ENCODE measurements at regions not wholly inside any gene's neighbourhood (a gene's known extent, or its start where the extent isn't known, plus 50 kb on each side); places are given as distances from the start of the nearest gene placed in this dataset.
A peak's percentile ranks its signal among the peaks of the same experiment; 100 is the strongest.
"Not testable (repeated sequence)": the region's sequence is repeated elsewhere in the genome, so short reads cannot be mapped to it uniquely, and the experiment has no call there.

DNA sequence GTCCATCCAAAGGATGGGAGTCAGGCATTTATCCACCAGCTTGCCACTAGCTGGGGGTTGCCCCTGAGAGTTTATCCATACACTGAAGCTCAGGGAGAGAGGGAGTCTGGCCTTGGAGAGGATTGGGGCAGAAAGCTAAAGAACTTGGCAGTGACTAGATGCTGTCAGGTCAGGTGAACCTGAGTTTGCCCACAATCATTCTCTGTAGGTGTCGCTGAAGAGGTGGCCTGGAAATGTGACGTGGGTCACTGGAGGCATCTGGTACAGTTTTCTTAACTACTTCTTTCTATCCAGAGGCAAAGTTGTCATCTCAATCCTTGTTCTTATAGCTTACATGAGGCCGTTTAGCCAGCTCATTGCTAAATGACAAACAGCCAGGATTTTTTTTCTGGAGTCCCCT is 298.0 kb upstream of the CTNNB1 start:
- DNase-seq (ENCODE audit: low spot score): no peak

DNA sequence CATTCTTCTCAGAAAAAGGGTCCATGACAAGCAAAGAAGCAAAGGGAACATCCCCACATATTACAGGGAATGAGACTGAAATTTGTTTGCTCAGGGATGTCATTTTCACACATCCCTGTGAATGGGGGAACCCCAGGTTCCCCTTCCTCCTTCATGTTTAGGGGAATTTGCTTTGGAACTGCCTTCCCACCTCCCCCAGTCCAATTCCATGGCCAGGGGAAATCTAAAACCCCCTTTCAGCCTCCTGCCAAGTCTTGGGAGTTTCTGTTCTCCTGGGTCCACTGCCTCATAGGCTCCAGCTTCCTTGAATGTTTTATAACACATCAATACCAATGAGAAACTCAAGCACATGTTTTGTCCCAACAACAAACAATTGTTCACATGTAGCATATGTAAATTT is 297.5 kb upstream of the CTNNB1 start:
- no peak for DNase-seq (ENCODE audit: low spot score)

DNA sequence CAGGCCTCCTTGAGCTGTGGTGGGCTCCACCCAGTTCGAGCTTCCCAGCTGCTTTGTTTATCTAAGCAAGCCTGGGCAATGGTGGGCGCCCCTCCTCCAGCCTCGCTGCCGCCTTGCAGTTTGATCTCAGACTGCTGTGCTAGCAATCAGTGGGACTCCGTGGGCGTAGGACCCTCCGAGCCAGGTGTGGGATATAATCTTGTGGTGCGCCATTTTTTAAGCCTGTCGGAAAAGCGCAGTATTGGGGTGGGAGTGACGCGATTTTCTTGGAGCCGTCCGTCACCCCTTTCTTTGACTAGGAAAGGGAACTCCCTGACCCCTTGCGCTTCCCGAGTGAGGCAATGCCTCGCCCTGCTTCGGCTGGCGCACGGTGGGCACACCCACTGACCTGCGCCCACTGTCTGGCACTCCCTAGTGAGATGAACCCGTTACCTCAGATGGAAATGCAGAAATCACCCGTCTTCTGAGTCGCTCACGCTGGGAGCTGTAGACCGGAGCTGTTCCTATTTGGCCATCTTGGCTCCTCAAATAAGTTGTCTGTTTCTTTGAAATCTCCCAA is 291.3 kb upstream of the CTNNB1 start:
- DNase-seq (ENCODE audit: low spot score): not testable (repeated sequence)

DNA sequence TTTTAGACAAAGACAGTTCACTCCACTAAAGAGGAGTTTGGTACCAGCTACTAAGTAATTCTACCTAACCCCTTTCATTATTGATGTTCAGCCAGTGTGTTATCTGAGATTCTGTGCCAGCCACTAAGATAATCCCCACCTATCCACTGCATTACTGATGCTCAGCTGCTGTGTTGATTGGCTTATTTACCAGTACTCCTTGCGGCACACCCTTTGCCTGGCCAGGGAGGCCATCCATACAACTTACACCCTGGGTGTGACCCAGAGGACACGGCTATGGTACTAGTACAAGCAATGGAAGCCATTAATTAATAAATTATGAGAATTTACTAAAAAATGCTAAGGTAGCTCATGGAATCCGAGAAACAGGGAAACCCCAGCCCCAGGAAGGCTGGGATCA is 290.7 kb upstream of the CTNNB1 start:
- no peak for DNase-seq (ENCODE audit: low spot score)

DNA sequence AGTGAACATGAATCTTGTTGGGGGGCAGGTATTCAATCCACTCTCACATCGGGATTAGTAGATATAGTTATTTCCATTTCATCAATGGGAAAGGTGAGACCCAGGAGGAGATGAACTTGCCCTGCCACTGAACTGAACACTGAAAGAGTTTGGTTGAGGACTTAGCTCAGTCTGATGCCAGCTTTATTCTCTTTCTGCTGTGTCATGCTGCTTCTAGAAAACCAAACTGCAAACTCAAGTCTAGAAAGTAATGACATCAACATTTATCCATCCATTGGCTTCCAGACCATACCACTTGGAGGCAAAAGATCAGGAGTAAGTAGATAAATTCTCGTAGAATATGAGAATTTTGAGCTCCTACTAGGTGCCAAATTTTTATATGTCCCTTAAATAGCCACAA is 288.0 kb upstream of the CTNNB1 start:
- DNase-seq (ENCODE audit: low spot score): no peak

DNA sequence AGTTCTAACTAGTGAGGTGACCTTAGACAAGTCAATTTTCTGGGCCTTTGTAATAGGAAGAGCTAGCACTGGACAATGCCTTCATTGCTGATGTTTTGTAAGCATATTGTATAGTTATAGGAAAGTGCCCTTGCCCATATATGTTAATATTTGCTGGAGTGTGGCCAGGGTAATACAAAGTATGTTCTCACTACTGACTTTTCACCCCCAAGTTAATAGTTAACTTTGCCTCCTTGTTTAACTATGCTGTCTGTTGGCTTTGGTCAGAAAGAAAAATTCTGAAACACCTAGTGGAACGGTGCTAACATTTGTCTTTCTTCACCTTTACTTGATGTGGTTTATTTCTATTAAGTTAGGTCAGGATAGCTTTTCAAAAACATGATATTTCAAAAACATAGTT is 287.4 kb upstream of the CTNNB1 start:
- no peak for DNase-seq (ENCODE audit: low spot score)

DNA sequence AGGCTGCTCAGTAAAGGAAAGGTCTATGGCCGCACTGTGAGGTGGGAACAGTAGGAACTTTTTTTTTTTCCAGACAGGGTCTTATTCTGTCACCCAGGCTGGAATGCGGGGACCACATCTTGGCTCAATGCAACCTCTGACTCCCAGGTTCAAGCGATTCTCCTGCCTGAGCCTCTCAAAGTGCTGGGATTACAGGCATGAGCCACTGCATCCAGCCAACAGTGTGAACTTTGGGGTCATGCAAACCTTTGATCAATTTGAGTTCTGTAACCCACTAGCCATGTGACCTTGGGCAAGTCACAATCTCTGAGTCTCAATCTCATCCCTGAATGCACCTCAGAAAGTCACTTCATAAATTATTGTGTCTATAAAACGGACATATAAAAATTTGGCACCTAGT is 286.8 kb upstream of the CTNNB1 start:
- no peak for DNase-seq (ENCODE audit: low spot score)

DNA sequence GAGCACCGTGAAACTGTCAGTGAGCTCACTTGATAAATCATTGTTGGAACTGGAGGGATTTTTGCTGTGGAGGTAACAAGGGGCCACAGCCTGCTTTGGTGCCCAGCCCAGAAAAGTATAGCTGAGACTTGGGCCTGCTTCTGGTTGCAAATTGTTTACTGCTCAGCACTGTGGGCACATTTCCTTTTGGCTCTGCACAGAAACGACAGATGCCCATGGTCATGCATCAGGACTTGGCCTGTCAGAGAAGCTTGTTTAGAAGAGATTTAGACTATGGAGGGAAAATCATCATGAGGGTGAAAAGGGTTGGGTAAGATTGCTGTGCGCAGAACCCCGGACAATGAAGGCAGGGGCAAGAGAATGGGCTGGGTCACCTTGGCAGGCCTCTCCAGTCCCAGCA is 286.1 kb upstream of the CTNNB1 start:
- DNase-seq (ENCODE audit: low spot score): no peak

DNA sequence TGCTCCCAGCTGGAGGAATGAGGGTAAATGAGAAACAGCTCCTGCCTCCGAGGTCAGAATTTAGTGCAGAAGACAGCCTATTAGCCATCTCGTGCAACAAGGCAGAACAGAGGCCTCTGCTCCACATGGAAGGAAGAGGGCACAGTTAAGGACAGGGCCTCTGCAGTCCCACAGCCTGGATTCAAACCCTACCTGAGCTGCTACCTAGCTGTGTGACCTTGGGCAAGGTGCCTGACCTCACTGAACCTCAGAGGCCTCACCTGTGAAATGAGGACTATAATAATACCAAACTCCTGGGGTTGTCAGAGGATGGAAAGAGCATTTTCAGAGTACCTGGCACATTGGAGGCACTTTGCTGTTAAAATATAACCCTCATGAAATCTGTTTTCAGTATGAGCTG is 285.7 kb upstream of the CTNNB1 start:
- DNase-seq (ENCODE audit: low spot score): no peak

DNA sequence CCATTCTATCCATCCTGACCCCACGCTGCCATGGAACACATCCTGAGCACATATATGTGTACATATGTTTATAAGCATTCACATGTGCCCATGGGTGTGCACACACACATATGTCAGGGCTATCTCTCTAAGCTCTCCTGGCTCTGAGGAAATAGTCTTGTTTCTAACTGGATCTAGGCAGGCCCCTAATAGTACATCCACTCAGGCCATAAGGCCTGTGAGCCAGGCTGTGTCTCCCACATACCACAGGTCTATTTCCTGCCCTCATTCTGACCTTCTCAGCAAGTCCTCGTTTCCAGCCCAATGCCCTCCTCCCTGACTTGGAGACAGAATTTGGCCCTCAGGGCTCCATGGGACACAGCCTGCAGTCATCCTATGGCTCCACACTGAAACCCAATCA is 284.8 kb upstream of the CTNNB1 start:
- DNase-seq (ENCODE audit: low spot score): no peak

DNA sequence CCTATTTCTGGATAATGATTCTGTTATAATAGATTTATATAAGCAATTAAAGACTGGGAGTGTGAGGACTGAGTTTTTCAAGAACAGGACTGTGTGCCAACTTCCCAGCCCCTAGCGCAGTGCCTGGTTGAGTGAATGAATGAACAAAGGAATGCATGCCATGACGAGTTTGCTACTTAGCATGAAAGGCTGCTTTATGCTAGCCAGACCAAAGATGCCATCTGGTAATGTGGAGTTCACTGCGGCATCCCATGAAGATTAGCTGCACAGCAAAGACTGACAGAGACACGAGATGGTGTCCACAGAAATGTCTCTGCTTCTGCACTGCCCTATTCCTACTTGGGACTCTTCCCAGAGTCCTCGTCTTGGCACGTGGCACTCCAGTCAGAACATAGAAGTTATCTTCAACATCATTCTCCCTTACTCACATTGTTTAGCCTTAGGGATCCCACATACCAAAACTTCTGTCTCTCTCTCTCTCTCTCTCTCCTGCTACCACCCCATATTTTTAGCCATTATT is 283.9 kb upstream of the CTNNB1 start:
- DNase-seq (ENCODE audit: low spot score): no peak

DNA sequence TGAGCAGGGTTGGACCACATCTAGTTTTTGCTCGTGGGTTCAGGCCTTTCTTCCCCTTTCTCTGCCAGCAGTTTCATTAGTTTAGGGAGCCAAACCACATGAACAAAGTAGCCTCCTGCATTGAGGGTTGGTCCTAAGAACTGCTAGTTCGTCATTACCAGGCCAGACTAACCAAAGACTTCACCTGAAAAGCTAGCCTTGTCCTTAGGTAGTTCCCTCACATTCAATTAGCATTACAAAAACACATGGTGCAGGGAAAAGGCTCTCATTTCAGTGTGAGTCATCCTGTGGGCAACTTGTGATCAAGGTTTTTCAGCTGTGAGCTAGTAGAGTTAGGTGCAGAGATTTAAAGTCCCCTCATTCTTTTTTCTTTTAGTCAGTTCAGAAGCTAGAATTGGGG is 279.3 kb upstream of the CTNNB1 start:
- DNase-seq (ENCODE audit: low spot score): no peak

DNA sequence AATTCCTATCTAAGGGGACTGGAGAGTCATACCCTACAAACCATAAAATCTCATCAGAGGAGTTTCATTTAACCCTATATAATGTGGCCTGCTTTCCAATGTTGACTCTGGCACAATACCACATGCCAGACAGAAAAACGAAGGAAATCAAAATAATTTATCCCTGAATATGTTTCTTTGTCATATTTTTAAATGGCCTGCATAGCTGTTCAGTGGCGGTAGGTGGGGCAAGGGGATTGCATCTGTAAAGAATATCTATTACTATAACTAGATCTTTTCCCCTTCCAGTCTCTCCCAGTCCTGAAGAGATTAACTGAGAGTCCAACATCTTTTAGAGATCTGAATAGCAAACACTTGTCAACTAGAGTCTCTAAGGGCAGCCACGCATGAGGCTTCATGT is 278.1 kb upstream of the CTNNB1 start:
- no peak for DNase-seq (ENCODE audit: low spot score)

DNA sequence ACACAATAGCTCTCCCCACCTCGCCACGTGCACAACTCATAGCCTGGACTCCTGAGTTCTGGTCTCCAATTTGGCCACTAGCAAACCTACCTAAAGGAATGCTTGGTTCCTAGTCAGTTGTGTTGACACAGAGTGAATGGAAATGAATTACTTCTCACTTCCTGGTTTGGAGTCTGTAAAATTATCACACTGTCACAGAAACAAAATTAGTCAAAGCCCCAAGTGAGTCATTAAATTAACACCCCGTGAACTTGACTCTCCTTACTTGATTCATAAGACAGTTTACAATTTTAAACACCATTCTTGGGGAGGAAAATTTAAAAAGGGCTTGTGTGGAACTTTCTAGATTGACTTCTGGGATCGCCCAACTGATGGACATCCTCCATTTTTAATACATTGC is 276.2 kb upstream of the CTNNB1 start:
- peak; percentile 14 for DNase-seq (ENCODE audit: low spot score)

DNA sequence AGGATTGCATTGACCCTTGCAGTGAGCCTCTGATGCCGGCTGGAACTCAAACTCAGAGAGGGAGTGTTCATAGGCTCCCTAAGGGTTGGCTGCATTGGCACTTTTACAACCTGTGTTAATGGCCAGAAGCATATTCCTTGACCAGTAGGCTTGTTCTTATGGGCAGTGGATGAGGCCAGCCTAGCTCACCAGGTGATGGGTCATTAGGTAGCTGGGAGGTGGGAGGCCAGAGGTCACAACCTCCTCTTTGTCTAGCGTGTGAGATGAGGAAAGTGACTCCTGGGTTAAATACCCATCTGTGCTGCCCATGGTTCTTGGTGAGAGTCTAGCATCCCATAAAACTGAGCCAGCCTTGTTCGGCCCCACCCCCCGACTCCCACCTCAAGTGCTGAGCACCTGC is 275.7 kb upstream of the CTNNB1 start:
- DNase-seq (ENCODE audit: low spot score): no peak

DNA sequence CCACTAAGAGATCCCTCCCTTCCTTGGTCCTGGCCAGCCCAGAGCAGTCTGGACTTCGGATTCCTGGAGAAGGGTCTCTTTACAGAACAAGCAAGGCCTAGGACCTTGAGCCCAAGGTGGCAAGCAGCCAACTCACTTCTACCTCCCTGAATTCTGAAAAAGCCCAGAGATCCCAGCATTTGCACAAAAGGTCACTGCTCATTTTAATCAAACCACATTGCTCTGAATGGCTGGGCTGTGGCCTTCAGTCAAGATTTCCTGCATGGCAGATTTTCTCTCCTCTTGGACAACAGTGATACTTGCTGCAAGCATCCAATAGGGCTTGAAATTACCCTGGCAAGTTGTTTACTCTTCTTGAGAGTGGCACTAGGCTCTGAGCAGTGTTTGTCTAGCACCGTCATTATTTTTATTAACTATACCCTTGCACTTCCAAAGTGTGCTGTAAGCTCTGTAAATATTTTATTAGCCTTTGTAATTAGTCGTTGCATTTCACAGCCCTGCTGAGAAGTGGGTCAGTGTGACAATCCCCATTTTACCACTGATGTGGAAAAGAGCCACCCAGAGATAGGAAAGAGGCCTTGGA is 274.7 kb upstream of the CTNNB1 start:
- no peak for DNase-seq (ENCODE audit: low spot score)

DNA sequence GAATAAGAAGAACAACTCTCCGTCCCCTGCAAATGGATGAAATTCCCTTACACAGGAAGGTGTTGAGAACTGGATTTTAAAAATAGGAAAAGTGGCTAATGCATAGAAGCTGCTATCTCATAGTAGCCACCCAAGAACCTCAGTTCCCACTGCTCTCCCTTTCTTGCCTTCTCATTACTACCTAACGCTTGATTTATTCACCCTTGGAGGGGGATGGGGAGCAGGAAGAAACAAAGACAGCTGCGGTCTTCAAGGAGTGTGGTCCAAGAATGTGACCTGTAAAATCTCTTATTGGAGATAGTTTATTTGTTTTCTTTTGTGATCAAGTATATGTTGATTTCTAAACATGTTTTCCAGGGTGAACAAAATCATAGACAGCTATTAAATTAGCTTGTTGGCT is 274.1 kb upstream of the CTNNB1 start:
- no peak for DNase-seq (ENCODE audit: low spot score)

DNA sequence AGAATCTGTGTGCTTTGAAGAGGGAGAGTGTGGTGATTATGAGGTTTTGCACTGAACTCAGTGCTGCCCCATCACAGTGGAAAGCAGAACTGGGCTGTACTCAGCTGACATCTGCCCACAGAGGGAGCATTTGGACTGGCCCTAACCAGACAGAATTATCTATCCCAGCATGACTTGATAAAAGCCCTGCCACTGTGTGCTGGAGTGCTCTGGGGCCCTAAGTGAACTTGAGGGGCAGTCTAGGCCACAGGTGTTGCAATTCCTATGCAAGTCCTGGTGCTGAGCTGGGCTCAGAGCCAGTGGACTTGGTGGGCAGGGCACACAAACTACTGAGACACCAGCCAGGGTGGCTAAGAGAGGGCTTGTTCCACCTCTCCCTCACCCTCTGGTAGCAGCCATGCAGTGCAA is 269.2 kb upstream of the CTNNB1 start:
- DNase-seq (ENCODE audit: low spot score): no peak

DNA sequence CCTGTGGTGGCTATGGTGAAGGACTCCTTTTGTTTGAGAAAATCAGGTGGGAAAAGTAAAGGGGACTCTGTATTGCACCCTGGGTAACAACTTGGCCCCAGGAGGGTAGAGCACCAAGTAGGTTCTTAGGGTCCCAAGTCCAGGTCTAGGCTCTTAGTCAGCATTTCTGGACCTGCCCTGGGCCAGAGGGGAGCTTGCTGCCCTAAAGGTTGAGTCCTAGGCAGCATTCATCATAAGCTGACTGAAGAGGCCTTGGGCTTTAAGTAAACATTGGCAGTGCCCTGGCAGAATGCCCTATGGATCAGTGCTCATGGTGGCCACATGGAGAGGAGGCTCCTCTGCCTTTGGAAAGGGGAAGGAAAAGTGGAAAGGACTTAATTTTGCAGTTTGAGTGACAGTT is 268.5 kb upstream of the CTNNB1 start:
- no peak for DNase-seq (ENCODE audit: low spot score)

DNA sequence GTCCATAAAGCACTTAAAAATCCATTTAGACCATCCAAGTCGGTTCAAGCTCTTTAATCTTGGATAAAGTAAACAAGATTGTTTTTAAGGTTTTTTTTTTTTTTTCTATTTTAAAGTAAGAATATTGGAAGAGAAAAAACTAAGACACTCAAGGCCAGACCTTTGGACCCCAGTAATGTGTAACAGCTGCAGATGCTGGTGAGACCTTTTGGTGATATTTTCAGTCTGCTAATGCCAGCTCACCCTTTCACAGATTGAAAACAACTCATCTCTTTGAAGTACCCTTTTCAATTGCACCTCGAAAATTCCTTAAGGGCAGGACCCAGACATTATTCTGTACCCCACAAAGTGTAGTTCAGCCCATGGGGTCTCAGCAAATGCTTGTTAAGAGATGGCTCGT is 260.7 kb upstream of the CTNNB1 start:
- no peak for DNase-seq (ENCODE audit: low spot score)

DNA sequence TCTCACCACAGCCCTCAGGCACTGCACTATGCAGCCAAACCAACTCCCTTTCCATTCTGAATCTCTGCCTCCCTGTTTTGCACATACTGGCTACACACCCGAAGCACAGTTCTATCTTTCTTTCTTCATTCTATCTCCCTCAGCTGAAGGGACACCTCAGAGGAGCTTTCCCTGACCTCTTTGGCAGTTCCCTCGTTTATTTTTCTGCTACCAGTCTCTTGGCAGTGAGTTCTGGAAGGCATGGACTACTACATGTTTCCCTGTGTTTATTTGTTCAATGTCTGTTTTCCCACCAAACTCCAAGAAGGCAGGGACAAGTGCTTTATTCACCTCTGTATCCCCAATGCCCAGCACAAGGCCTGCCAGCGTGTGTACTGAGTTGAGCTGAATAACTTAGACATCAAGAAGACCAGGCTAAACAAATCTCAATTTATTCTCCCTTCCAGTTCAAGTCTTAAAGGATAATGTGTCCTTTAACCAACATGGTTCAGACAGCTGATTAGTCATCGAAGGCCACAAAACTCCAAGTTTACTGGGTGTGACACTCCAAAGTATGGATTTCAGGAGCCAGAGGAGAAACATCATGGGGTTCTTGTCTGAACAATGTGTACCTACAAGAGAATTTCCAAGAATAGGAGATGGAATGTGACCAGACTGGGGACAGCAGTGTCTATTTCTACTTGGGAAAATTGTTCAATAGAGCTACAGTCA is 260.1 kb upstream of the CTNNB1 start:
- no peak for DNase-seq (ENCODE audit: low spot score)

DNA sequence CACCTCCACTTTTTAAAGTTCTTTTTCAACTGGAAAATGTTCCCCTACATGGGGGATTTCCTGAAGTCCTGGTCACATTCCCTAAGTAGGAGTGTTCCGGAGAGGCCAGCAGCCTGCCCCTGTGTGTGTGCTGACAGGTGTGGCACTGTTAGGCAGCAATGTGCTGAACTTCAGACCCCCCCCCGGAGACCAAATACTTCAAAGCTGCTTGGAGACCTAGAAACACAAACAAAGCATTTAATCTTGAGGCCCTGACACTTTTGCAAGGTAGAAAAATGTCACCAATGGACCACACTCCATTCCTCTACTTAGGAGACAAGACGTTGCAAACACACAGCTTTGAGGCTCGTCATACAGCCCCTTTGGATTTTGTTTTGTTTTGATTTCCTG is 259.6 kb upstream of the CTNNB1 start:
- no peak for DNase-seq (ENCODE audit: low spot score)

DNA sequence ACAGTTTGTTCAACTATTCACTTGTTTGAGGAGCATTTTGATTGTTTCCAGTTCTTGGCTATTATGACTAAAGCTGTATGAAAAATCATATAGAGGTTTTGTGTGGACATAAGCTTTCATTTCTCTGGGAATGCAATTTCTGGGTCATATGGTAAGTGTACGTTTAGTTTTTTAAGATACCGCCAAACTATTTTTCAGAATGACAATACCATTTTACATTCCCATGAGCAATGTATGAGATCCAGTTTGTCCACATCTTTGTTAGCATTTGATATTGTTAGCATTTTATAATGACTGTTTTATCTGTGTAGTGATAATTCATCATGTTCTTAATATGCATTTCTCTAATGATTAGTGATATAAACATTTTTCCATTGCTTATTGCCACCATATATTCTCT is 258.7 kb upstream of the CTNNB1 start:
- DNase-seq (ENCODE audit: low spot score): no peak

DNA sequence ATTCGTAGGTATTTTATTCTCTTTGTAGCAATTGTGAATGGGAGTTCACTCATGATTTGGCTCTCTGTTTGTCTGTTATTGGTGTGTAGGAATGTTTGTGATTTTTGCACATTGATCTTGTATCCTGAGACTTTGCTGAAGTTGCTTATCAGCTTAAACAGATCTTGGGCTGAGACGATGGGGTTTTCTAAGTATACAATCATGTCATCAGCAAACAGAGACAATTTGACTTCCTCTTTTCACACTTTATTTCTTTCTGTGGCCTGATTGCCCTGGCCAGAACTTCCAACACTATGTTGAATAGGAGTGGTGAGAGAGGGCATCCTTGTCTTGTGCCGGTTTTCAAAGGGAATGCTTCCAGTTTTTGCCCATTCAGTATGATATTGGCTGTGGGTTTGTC is 252.3 kb upstream of the CTNNB1 start:
- DNase-seq (ENCODE audit: low spot score): not testable (repeated sequence)

All from RKO (cell line).